Stimulated activated CD4-positive, alpha-beta T cell treated with anti-CD3 and anti-CD28 coated beads, Interleukin-1b, Interleukin-23, amount 100 ng/mL, for 48 hours (primary cell): ENCODE measurements at regions not wholly inside any gene's neighbourhood (a gene's known extent, or its start where the extent isn't known, plus 50 kb on each side); places are given as distances from the start of the nearest gene placed in this dataset.
"Not testable (repeated sequence)": the region's sequence is repeated elsewhere in the genome, so short reads cannot be mapped to it uniquely, and the experiment has no call there.

Experiments used
- DNase-seq: peaks from one replicate; pipeline ENCODE4 v3.0.0-alpha.2; 2020

DNA sequence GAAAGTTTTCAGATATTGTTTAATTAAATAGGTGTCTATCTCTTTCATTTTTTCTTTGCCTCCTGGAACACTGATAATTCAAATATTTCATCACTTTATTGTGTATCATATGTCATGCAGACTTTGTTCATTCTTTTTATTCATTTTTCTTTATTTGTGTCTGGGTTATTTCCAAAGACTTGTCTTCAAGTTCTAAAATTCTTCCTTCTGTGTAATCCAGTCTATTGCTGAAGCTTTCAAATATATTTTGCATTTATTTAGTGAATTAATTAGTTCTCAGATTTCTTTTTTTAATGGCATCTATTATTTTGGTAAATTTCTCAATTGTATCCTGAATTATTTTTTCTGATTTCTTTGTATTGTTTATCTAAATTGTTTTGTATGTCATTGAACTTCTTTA is 70.1 kb downstream of the ZNF330 start:
- DNase-seq, result no peak

- DNase-seq, result no peak
These were observed 73.6 kb downstream of the ZNF330 start for GRCh38 chr4:141294306-141294705.

DNA sequence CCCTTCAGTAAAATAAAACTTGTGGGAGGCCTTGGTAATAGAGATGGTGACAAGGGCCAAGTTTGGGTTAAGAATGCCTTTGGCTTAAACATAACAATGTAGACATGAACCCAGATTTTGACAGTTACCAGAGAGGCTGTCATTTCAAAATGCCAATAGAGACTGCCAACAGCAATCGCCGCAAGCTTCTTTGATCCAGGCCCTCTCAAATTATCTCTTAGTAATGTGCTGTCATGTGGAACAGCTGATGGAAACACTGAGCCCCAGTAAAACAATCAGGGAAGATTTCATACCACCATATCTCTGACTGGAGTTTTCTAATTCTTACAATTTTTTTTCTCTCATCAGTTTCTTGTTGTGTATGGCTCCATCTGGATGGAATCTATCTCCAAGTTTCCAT is 80.5 kb downstream of the ZNF330 start:
- DNase-seq, result no peak

- DNase-seq, result no peak
These were observed 82.2 kb downstream of the ZNF330 start for GRCh38 chr4:141302924-141303323.

DNA sequence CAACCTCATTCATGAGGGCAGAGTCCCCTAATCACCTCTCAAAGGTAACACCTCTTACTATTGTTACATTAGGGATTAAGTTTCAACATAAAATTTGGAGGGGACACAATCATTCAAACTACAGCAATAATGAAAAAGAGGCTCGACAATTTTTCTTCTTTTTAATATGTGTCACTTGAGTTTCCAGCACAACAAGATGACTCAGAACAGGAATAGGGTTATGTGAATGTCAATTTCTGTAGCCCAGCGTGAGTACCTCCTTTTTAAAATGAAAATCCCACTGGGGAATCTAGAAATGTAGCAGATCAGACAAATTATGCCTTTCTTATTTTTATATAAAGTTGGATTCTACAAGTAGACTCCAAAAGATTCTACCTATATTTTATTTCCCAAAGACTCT is 83.7 kb downstream of the ZNF330 start:
- DNase-seq, result no peak

DNA sequence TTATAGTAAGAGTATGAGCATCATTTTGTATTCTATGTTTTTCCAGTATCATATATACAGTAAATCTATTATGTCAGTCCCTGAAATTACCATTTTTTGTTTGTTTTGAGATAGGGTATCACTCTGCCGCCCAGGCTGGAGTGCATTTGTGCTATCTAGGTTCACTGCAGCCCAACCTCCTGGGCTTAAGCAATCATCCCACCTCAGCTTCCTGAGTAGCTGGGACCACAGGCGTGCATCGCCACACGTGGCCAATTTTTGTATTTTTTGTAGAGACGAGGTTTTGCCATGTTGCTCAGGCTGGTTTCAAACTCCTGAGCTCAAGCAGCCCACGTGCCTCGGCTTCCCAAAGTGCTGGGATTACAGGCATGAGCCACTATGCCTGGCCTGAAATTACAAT is 85.6 kb downstream of the ZNF330 start:
- no peak for DNase-seq

DNA sequence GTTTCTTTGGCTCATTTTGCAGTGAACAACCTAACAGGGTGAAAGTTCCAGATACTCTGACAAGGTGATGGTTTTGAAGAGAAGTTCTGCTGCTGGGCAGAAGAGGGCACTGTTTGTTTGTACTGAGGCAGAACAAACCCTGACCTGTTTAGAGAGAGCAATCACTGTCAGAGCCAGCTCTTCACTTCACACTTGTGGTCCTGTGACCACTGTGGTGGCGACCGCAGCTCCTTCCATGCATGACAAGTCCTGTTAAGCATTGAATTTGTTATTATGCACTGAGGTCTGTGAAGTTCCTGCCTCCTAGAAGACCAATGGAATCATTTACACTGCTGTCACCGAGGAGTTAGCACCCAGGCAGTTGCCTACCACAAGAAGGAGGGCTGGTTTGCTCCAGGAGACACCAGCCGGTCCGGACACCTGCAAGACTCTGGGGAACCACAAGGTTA is 86.6 kb downstream of the ZNF330 start:
- peak; percentile 77 for DNase-seq

- no peak for DNase-seq
These were observed 89.2 kb downstream of the ZNF330 start for GRCh38 chr4:141309874-141310273.

- DNase-seq, result no peak
These were observed 90.8 kb downstream of the ZNF330 start for GRCh38 chr4:141311246-141312204.

DNA sequence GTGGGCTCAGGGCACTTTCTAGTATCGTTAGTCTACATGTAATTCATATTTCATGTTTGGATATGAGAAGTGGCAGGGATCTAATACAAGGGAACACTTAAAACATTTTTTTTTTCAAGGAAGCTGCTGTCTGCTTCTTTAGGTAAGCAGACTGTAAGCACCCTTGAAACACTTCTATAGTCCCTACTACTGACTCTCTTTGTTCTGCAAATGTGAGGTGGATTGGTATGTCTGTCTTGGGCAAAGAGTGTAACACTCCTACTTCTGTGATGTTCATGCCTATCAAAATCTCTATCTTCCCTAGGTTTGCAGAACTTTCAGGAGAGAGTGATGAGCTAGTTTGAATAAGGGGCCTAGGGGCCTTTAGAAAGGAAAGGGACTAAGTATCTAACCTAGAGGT is 93.9 kb downstream of the ZNF330 start:
- no peak for DNase-seq

GRCh38 chr4:141328560-141329173 is 108.0 kb downstream of the ZNF330 start:
- no peak for DNase-seq

- DNase-seq, result no peak
These were observed 108.5 kb downstream of the ZNF330 start for GRCh38 chr4:141329174-141329569.

- DNase-seq, result no peak
These were observed 109.9 kb downstream of the ZNF330 start for GRCh38 chr4:141330616-141331015.

DNA sequence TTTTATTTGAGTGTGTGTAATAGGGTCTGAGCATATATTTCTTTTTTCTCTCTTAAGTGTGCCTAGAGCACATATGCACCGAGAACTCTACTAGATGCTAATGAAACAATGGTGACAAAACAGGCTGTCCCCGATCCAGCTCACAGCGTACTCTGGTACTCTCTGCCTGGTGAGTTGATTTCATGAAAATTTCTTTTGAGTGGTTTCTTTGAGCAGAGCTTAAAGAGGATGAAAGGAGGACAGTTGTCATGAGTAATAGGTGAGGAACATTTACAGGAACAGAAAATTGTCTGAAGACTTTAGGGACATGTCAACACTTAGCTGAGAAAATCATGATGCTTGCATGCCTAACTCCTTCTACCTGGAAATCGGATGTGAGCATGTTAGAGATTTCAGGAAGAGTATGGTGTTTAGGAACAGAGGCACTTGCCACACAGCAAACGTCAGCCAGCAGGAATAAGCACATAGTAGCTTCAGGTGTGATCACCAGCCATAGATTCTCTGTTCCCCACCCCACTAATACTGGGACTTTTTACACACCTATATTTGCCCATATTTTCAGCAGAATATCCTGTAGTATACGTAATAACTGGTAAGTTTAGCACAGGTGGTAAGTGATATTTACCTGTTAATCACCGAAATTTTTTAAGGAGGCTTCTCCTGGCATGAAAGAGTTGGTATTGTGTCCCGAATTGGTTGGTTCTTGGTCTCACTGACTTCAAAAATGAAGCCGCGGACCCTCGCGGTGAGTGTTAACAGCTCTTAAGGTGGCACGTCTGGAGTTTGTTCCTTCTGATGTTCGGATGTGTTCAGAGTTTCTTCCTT is 111.1 kb downstream of the ZNF330 start:
- DNase-seq, result no peak

DNA sequence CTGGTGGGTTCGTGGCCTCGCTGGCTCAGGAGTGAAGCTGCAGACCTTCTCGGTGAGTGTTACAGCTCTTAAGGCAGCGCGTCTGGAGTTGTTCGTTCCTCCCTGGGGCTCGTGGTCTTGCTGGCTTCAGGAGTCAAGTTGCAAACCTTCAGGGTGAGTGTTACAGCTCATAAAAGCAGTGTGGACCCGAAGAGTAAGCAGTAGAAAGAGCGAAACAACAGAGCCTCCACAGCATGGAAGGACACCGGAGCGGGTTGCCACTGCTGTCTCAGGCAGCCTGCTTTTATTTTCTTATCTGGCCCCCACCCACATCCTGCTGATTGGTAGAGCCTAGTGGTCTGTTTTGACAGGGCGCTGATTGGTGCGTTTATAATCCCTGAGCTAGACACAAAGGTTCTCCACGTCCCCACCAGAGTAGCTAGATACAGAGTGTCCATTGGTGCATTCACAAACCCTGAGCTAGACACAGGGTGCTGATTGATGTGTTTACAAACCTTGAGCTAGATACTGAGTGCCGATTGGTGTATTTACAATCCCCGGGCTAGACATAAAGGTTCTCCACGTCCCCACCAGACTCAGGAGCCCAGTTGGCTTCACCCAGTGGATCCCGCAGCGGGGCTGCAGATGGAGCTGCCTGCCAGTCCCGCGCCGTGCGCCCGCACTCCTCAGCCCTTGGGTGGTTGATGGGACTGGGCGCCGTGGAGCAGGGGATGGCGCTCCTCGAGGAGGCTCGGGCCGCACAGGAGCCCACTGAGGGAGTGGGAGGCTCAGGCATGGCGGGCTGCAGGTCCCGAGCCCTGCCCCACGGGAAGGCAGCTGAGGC is 111.9 kb downstream of the ZNF330 start:
- not testable (repeated sequence) for DNase-seq

GRCh38 chr4:141333456-141334230 is 112.9 kb downstream of the ZNF330 start:
- not testable (repeated sequence) for DNase-seq

DNA sequence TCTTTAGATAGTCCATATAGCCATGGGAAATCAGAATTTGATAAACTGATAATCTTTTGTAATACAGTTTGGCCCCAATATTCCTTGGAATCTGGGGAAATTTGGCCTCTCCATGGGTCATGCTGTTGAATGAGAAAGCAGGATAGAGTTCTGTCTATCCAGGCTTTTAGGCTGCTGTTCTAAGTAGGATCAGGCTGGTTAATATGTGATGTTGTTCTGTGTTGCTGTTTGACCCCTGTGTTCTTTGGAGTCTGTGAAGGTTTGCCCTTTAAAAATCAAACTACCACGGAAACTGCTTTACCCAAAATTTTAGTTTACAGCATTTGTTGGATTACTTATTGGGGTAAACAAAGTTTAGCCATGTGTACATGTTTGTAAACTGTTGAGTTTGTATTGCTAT is 114.5 kb downstream of the ZNF330 start:
- no peak for DNase-seq

GRCh38 chr4:141338238-141338637 is 117.5 kb downstream of the ZNF330 start:
- no peak for DNase-seq

DNA sequence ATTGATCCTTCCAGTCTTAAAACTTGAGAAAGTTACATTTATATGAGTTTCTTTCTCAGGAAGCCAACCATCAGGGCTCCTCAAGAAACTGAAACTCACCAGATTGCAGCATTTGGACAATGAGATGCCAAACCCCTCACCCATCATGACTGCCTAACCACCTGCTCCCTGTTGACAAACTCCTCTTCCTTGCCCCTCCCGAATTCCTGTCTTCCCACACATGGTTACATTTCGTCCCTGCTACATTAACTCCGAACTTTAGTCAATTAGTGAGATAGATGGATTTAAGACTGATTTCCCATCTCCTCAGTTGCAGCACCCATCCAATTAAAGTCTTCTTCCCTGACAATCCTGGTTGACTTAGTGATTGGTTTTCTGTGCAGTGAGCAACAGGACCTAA is 118.7 kb downstream of the ZNF330 start:
- DNase-seq, result no peak

DNA sequence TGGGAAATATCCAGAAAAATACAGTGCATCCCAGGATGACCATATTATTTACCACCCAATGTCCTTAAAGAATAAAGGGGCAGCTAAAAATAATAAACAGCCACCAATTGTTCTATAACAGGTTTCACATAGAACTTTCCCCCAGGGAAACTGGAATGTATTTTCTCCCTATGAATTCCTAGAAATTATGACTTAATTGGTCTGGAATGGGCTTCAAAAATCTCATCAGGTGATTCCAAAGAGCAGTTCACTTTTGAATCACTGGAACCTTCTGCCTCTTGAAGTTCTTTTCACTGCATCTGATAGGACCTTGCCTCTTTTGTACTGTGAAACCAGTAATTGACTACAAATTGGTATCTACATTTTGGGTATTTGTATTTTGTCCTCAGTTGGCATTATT is 119.3 kb downstream of the ZNF330 start:
- no peak for DNase-seq

DNA sequence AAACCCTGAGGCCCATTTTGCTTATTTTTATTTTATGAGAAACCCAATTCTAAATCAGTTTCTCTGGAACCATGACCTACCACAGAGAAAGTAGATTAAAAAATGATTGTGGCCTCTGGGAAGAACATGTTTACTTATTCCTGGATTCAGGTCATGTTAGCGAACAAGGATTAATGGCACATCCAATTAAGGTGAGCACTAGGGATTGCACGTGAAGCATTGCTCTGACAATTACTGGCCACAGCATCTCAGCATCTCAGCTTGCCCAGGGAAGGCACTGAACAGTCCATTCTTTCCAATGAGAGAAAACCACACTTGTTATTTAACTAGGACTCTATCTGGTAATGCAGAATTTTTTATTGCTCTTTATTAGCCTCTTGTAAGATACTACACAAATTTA is 119.8 kb downstream of the ZNF330 start:
- DNase-seq, result no peak

GRCh38 chr4:141346144-141346543 is 125.4 kb downstream of the ZNF330 start:
- DNase-seq, result no peak
